NCI-H128 (cell line): ENCODE measurements at regions not wholly inside any gene's neighbourhood (a gene's known extent, or its start where the extent isn't known, plus 50 kb on each side); places are given as distances from the start of the nearest gene placed in this dataset.

Experiments
- DNase-seq: peaks from one replicate; lab custom pipeline; 2025; ENCODE audit not compliant: unreplicated experiment; lab: John Stamatoyannopoulos, UW

DNA sequence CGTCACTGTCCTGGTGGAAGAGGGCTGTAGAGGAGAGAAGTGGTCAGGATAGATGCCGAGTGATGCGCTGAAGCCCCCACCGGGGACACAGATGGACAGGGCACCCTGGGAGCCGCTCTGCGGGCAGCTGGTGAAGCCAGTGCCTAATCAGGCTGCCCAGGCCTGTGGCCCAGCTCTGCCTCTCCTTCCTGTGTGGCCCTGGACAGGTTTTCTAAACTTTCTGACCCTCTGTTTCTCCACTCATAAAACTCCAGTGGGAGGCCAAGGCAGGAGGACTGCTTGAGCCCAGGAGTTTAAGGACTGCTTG is 86.1 kb downstream of the C5orf15 start:
- no peak for DNase-seq

DNA sequence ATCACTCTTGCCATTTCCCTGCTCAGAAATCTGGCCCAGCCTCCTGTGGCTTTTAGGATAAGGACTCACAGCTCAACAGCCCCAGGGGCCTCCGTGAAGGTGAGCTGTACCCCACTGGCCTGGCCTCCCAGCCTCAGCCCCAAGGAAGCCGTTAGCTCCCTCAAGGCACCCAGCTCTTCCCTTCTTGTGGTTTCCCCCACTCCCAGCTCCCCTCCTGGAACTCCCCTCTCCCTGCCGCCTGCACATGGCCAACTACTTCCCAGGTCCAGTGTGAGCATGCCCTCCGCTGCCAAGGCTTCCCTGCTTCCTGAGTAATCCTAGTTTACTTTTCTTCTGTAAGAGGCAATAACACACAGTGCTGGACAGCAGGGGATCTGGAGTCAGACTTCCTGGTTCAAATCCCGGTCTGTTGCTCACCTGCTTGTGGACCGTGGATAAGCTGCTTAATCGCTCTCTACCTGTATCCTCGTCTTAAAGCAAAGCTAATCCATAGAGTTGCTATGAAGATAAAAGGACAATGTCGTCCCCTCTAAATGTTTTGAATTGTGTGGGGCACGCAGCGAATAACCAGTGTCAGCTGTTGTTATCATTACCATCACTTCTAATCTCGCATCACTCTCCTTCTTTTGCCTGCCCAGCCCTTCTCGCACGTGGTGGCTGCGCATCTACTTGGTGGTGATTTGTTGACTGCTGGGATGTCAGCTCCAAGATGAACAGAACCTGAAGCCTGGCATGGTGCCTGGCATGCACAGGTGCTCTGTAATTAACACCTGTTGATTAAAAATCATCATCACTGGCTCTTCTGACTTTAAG is 86.6 kb downstream of the C5orf15 start:
- no peak for DNase-seq

DNA sequence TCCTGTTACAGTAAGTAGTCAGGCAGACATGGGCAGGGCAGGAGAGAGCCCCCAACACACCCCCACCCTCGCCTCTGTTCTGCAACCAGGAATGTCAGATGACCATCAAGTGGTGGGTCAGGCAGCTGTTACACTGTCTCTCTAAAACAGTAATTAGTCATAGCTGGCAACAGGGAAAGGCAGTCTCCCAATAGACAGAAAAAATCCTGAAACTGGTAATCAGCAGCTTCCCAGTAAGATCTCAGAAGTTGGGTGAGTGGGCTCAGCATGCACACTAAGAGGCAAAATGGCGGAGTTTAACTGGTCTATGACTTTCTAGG is 90.2 kb downstream of the C5orf15 start:
- DNase-seq: no peak

DNA sequence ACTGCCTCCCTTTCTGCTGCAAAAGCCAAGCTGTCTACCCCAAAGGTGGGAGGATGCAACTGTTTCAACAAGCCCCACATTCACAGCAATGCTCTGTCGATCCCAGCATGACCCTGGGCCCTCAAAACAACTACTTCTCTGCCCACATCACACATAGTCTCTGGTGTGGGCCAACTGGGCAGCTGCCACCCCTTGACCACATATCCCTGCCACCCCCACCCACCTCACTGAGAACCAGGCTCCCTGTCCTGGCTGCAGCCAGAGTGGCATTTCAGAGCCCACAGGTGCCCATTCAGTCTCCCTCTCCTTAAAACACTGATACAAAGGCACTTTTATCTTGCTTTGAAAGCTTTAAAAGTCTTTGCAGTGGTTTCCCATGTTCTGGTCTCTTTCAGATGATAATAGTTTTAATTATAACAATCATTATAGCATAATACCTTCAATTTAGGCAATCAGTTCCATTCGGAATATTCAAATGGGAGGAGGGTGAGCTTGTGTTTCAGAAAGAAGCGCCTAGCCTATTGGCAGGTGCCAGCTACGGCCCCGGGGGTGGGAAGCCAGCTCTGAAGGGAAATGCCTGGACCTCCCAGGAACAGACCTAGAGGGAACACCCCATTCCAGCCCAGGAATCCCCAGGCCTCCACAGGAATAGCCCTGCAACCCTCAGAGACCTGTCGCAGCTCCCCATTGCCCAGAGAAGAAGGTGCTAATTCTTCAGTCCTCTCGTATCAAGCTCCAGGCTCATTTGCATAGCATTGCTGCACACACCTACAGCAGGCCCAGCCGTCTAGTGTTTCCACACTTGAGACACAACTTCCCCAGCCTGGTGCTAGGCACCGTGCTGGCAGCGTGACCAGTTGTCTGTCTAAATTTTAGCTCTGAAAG is 90.8 kb downstream of the C5orf15 start:
- DNase-seq: no peak

DNA sequence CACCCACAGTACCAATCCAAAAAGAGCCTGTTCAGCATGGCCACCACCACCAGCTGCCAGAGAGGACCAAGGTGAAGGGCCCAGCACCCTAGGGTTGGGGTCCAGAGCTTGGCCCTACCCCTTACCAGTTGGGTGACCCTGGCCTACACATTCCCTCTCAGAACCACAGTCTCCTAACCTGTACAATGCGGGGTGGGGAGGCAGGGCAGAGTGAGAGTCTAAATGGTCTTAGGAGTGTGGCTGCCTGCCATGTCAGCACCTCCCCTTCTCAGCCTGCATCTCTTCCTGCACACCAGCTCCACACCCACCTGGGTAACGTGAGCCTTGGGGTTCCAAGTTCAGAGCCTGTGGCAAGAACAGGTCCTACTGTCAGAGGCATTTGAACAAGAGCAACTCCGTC is 92.2 kb downstream of the C5orf15 start:
- DNase-seq: no peak

GRCh38 chr5:133875179-133875578 is 93.2 kb downstream of the C5orf15 start:
- DNase-seq: no peak

GRCh38 chr5:133873449-133873848 is 95.0 kb downstream of the C5orf15 start:
- no peak for DNase-seq

DNA sequence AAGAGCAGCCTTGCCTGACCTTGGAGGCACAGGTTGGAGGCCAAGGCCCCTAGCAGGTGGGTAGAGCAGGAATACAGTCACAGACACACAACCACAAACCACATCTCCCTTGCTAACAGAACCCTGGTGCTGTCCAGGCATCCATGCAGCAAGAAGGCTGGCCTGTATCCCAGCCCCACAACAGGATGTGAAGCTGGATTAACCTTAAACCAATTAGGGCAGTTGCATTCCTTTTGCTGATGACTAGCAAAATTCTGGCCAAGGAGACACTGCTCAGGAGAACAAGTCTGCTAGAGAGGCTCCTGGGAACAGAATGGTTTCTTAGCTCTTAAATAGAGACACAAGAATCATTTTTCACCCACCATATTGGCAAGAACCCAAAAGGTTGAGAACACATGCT is 97.8 kb downstream of the C5orf15 start:
- DNase-seq: no peak

DNA sequence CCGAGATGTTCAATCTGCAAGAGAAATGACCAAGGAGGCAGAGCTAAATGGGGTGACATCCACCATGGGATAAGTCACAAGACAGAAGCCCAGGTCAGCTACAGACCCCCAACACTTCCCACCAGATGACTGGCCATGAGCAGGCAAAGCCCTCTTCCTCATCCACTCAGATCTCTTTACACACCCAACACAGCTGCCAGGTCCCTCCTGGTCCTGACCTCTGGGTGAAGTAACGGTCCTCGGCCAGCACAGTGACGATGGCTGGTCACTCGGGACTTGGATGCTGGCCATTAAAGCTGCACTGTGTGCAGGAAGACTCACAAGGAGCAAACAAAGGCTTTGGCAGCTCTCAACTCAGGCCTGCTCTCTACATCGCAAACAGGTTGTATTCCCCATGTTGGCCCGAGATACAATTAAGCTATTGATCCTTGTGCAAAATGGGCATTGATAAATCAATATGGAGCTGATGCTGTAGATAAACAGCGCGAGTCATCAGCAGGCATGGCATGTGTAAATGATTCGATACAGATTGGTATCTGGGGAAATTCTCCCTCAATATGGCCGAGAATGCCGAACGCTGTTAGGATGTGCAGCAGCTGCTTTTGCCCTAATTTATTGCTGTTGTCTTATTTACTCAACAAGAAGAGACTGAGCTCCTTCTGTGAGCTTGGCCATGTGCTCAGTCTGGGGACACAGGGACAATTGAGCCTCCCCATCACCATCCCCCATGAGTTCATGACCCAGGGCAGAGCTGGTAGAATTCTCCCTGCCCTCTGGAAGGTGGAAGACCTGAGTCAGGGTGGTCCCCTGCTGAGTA is 98.7 kb downstream of the C5orf15 start:
- no peak for DNase-seq

DNA sequence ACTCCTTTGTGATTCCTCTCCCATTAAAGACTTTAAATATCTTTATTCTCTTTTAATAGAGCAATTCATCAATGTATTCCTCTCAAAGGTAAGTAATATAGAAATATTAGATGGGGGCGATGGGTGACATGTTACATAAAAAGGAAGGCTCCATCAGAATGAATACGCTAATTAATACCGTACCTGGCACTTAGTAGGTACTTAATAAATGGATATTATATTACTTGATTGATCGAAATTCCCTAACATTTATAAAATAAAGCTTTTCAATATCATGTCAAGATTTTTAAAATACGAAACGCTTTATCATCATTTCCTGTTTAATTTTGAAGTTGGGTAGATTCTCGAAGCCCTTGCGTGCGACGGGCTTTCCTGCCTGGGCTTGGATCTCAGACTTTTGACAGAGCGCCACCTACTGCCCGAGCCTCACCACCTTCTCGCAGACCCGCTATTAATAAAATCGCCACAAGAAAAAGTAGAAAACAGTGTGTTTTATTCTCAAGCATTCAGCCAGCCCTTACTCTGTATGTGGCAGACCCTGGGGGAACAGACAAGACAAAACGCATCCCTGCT is 99.4 kb downstream of the C5orf15 start:
- peak; percentile 4 for DNase-seq

DNA sequence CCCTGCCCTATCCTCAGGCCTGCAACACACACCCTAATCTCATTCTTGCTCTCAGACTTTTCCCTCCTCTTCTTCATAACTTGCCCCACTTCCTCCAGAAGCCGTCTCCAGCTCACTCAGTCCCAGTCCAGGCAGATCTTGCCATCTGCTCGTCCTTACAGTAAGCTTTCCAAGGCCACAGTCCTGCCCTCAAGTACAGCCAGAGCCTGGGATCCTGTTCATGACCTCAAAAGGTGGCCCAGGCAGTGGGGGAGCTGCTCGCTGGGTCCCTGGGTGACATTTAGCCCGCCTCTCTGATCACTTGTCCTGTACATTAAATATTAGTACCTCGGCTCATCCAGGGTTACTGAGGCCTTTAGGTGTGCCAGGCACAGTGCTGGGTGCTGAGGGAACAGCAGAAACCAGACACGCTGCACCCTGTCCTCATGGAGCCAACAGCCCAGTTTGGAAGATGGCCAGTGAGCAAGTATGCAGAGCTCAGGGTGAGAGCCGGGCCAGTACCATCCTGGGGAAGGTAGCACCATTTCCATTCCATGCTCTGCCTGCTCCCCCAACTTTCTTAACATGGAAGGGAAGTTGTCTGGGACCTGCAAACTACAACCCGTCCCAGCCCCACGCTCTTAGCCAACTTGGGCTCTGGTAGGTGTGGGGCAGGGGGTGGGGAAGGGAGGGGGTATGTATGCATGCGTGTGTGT is 100.4 kb downstream of the C5orf15 start:
- DNase-seq: no peak

DNA sequence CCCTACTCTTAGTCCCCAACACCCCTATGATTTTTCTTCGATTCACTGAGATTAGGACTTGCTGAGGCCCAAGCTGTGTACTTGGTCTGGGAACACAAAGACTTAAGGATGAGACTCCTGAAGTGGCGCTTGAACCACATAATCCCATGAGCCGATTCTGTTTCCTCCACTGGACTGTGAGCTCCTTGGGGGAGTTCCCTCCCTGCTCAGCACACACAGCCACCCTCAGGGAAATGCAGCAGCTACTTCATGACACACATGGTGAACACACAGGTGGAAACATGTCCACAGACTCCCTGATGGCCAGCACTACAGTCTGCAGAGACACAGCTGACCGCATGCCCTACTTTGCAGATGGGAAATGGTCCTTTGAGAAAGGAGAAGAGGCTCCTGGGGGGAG is 101.1 kb downstream of the C5orf15 start:
- DNase-seq: no peak

GRCh38 chr5:133866903-133867245 is 101.6 kb downstream of the C5orf15 start:
- no peak for DNase-seq

- DNase-seq: no peak
Measured at GRCh38 chr5:133866160-133866902, 102.1 kb downstream of the C5orf15 start.

DNA sequence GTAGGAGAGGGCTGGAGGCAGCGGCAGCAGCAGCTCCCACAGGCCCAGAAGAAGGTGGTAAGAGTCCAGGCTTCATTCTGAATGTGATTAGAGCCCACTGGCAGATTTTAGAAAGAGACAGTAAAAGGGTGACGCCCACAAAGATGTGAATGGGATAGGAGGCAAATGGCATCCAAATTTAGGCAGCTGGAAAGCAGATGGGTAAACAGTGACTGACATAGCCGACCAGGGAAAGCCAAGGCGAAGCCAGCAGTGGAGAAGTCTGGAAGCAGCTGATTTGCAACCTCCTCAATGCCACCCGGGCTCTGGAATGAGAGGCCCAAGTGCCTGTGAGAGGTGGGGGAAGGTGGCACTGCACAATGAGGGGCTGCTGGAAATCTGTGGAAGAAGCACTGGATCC is 103.3 kb downstream of the C5orf15 start:
- no peak for DNase-seq

- no peak for DNase-seq
Measured at GRCh38 chr5:133864711-133865110, 103.7 kb downstream of the C5orf15 start.

DNA sequence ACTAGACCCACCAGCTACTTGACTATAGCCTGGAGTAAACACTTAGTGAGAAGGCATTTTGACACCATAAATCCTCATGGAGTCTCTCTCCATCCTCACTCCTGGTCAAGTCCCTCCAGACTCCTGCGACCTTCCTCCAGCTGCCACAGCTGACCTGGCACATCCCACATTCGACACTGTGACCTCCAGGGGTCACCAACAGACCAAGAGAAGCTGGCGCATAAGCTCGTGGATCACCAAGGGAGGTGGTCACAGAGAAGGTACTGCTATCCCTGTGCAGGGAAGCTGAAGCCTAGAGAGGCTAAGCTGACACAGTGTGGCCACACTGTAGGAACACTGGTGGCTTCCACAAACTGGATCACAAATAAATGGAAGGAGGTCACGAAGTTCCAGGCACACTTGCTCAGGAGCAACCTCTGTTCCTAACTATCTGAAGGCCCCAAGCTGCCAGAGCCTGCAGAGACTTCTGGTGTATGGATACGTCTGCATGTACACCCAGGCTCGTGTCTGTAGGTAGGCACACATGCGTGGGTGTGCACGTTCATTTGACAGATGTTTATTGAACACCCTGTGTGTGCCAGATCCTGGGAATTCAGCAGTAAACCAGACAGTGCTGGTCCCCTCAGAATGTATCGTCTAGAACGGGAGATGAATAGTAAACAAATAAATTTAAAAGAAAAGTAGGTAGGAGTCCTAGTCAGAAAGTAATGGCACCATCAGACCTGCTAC is 104.4 kb downstream of the C5orf15 start:
- DNase-seq: no peak

- DNase-seq: no peak
Measured at GRCh38 chr5:133861161-133861737, 107.2 kb downstream of the C5orf15 start.

DNA sequence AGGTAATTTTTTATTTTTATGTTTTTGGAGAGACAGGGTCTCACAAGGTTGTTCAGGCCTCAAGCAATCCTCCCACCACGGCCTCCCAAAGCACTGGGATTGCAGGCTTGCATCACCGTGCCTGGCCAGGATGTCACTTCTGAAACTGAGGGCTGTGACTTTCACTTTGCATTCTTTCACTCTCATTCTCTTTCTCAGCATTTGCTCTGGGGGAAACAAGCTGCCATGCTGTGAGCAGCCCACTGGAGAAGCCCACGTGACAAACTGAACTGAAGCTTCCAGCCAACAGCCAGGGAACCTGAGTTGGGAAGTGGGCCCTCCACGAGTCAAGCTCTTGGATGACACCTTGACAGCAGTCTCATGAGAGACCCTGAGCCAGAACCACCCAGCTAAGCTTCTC is 109.4 kb downstream of the C5orf15 start:
- DNase-seq: no peak
